ENCODE measurements at regions not wholly inside any gene's neighbourhood (a gene's known extent, or its start where the extent isn't known, plus 50 kb on each side); places are given as distances from the start of the nearest gene placed in this dataset.

DNA sequence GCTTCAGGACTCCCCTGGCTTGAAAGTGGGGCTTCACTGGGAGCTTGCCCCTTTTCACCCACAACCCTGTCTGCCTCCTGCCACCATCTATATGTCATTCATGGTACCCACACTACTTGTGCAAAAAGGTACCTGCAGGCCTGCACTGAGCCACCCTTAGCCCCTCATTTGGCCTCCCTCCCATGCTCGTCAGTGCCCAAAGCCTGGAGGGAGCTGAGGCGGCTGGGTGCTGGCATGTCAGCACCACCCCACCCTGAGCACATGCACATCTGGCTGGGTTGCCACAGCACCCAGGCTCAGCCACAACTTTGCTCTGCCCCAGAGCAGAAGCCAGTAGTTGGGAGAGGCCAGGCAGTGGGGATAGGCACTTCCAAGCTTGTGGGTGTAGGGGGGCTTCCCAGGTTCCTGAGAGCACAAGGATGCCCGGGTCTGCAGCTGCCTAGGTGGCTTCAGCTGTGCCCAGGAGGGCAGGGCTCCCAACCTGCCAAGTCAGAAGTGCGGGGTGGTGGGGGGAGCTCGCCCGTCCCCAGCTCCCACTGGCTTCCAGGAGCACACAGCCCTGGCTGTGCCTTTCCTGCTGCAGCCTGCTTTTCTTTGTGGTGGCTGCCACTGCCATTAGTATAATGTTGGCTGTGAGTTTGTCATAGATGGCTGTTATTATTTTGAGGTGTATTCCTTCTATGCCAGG lies 1054.6 kb upstream of the EPHA6 start:
- no peaks in the 10 kb centered on the region for H3K9me3 ChIP-seq (ENCODE audit: severe bottlenecking)
- DNase-seq: no peak
- no peak overlapping the region for H3K4me3 ChIP-seq (ENCODE audit: low read depth, low read length)
- H3K36me3 ChIP-seq: no peaks in the 10 kb centered on the region
- no peaks in the 10 kb centered on the region for H3K27me3 ChIP-seq (ENCODE audit: insufficient read depth, low read depth, severe bottlenecking)
- no peak overlapping the region for H3K27ac ChIP-seq
- TF ChIP-seq, protein P1, sequence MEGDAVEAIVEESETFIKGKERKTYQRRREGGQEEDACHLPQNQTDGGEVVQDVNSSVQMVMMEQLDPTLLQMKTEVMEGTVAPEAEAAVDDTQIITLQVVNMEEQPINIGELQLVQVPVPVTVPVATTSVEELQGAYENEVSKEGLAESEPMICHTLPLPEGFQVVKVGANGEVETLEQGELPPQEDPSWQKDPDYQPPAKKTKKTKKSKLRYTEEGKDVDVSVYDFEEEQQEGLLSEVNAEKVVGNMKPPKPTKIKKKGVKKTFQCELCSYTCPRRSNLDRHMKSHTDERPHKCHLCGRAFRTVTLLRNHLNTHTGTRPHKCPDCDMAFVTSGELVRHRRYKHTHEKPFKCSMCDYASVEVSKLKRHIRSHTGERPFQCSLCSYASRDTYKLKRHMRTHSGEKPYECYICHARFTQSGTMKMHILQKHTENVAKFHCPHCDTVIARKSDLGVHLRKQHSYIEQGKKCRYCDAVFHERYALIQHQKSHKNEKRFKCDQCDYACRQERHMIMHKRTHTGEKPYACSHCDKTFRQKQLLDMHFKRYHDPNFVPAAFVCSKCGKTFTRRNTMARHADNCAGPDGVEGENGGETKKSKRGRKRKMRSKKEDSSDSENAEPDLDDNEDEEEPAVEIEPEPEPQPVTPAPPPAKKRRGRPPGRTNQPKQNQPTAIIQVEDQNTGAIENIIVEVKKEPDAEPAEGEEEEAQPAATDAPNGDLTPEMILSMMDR (IDR thresholded peaks at IDR 0.05; ENCODE audit: low read depth, low read length): no peak

DNA sequence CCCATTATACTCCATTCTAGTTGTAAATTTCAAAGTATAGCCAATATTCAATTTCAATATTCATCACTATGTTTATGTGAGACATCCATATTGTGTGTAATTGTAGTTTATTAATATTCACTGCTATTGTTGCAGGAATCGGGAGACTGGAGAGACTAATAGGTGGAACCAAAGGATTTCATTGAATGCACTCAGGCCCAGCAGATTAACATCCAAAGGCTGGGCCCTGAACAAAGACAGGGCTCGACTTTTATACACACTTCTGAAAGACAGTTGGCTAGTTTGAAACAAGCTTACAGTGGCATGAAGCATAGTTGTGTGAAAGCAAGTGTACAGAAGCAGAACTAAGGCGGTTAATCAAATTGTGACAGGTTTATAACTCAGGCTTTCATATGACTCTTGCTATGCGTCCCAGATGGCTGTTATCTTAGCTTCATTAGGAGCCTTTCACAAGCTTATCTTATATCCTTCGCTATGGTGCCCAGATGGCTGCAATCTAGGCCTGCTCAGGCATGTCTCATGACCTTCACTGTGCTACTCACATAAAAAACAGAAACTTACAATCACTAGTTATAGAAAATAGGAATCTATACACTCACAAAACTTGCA lies 1038.8 kb upstream of the EPHA6 start:
- DNase-seq: no peak
- no peaks in the 10 kb centered on the region for H3K36me3 ChIP-seq
- no peaks in the 10 kb centered on the region for H3K27me3 ChIP-seq (ENCODE audit: insufficient read depth, low read depth, severe bottlenecking)
- TF ChIP-seq, protein P1 (IDR thresholded peaks at IDR 0.05; ENCODE audit: low read depth, low read length): no peak
- H3K9me3 ChIP-seq (ENCODE audit: severe bottlenecking): peaks cover 2% of the 10 kb centered on the region
- H3K27ac ChIP-seq: no peak overlapping the region
- H3K4me3 ChIP-seq (ENCODE audit: low read depth, low read length): no peak overlapping the region

DNA sequence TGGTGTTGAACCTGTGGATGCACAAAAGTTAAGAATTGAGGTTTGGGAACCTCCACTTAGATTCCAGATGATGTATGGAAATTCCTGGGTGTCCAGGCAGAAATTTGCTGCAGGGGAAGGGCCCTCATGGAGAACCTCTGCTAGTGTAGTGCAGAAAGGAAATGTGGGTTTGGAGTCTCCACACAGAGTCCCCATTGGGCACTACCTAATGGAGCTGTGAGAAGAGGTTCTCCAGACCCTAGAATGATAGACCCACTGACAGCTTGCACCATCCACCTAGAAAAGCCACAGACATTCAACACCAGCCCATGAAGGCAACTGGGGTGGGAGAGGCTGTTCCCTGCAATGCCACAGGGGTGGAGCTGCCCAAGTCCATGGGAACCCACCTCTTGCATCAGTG lies 1032.8 kb upstream of the EPHA6 start:
- Histone ChIP-seq H3K27me3 (ENCODE audit: insufficient read depth, low read depth, severe bottlenecking) (no peaks in the 10 kb centered on the region), H3K36me3 (no peaks in the 10 kb centered on the region), H3K27ac (no peak overlapping the region), H3K9me3 (ENCODE audit: severe bottlenecking) (no peaks in the 10 kb centered on the region), H3K4me3 (ENCODE audit: low read depth, low read length) (no peak overlapping the region)
- TF ChIP-seq, protein P1 (IDR thresholded peaks at IDR 0.05; ENCODE audit: low read depth, low read length): no peak
- DNase-seq: no peak

DNA sequence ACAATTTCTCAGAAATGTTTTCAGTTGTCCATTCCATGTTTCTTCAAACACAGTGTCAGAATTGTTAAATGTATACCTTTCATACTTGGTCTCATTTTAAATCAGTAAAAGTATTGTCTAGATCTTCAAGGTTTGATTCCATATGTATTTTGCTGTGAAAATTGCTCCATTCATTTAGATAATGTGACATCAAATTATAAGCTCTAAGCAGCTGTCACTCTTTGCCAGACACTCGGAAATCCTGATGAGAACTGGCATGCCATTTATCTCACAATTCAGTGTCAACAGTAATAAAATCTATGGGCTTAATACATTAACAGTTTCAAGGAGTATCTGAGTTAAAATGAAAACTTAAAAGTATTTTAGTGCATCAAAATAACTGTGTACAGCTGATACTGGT lies 1025.3 kb upstream of the EPHA6 start:
- Histone ChIP-seq H3K4me3 (ENCODE audit: low read depth, low read length) (no peak overlapping the region), H3K27ac (no peak overlapping the region), H3K27me3 (ENCODE audit: insufficient read depth, low read depth, severe bottlenecking) (peaks cover 12% of the 10 kb centered on the region), H3K9me3 (ENCODE audit: severe bottlenecking) (no peaks in the 10 kb centered on the region), H3K36me3 (no peaks in the 10 kb centered on the region)
- DNase-seq: no peak
- TF ChIP-seq, protein P1 (IDR thresholded peaks at IDR 0.05; ENCODE audit: low read depth, low read length): no peak

DNA sequence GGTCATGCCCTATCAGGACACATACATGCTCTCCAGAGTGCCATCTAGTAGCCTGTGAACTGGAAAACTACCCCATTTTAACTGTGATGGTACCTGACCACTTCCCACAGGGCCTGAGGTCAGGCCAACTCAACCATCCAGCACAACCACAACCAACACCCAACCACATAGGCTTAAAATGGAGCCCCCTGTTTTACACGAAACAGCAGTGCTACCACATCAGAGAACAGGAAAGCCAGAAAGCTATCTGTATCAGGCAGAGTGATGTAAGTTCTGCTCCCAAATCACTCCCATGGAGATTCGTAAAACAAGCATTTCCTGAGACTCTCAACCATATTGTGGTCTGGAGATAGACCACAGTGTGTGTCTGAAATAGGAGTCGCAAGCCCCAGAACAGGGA lies 1017.3 kb upstream of the EPHA6 start:
- TF ChIP-seq, protein P1 (IDR thresholded peaks at IDR 0.05; ENCODE audit: low read depth, low read length): no peak
- Histone ChIP-seq H3K27ac (no peak overlapping the region), H3K9me3 (ENCODE audit: severe bottlenecking) (no peaks in the 10 kb centered on the region), H3K4me3 (ENCODE audit: low read depth, low read length) (no peak overlapping the region), H3K36me3 (no peaks in the 10 kb centered on the region), H3K27me3 (ENCODE audit: insufficient read depth, low read depth, severe bottlenecking) (peaks cover 39% of the 10 kb centered on the region)
- DNase-seq: no peak
